ENCODE measurements at regions not wholly inside any gene's neighbourhood (a gene's known extent, or its start where the extent isn't known, plus 50 kb on each side); places are given as distances from the start of the nearest gene placed in this dataset.

GRCh38 chr13:88908961-88909441 lies 1237.8 kb downstream of the SLITRK5 start:
- DNase-seq: no peak

- peak; percentile 14 for DNase-seq
Observed at GRCh38 chr13:88919970-88920628, 1248.9 kb downstream of the SLITRK5 start.

- DNase-seq: no peak
Observed at GRCh38 chr13:88925954-88926353, 1254.8 kb downstream of the SLITRK5 start.

- DNase-seq: no peak
Observed at GRCh38 chr13:88926890-88927502, 1255.8 kb downstream of the SLITRK5 start.

- DNase-seq: no peak
Observed at GRCh38 chr13:88932950-88933349, 1261.8 kb downstream of the SLITRK5 start.

GRCh38 chr13:88937384-88937783 lies 1266.2 kb downstream of the SLITRK5 start:
- DNase-seq: no peak

- DNase-seq: no peak
Observed at GRCh38 chr13:88945793-88946192, 1274.6 kb downstream of the SLITRK5 start.

GRCh38 chr13:88948501-88948900 lies 1277.3 kb downstream of the SLITRK5 start:
- no peak for DNase-seq

GRCh38 chr13:88958821-88959220 lies 1287.7 kb downstream of the SLITRK5 start:
- DNase-seq: no peak

- no peak for DNase-seq
Observed at GRCh38 chr13:88976466-88976865, 1305.3 kb downstream of the SLITRK5 start.

GRCh38 chr13:88978607-88979006 lies 1307.4 kb downstream of the SLITRK5 start:
- no peak for DNase-seq

GRCh38 chr13:88979465-88980175 lies 1308.4 kb downstream of the SLITRK5 start:
- DNase-seq: peak; percentile 3

- no peak for DNase-seq
Observed at GRCh38 chr13:89003656-89004055, 1332.5 kb downstream of the SLITRK5 start.

GRCh38 chr13:89011615-89012014 lies 1340.4 kb downstream of the SLITRK5 start:
- no peak for DNase-seq

- DNase-seq: no peak
Observed at GRCh38 chr13:89027694-89028306, 1356.6 kb downstream of the SLITRK5 start.

- DNase-seq: no peak
Observed at GRCh38 chr13:89029062-89029461, 1357.9 kb downstream of the SLITRK5 start.

GRCh38 chr13:89034015-89034414 lies 1362.8 kb downstream of the SLITRK5 start:
- DNase-seq: no peak

- DNase-seq: no peak
Observed at GRCh38 chr13:89052699-89053098, 1381.5 kb downstream of the SLITRK5 start.

- DNase-seq: no peak
Observed at GRCh38 chr13:89053418-89053817, 1382.2 kb downstream of the SLITRK5 start.

- no peak for DNase-seq
Observed at GRCh38 chr13:89057274-89057673, 1386.1 kb downstream of the SLITRK5 start.

- DNase-seq: no peak
Observed at GRCh38 chr13:89057862-89058261, 1386.7 kb downstream of the SLITRK5 start.

GRCh38 chr13:89061821-89062220 lies 1390.7 kb downstream of the SLITRK5 start:
- DNase-seq: no peak

GRCh38 chr13:89066868-89067466 lies 1395.8 kb downstream of the SLITRK5 start:
- DNase-seq: peak; percentile 30

All from CD4-positive, alpha-beta T cell treated with Interleukin-10 for 1 hour (primary cell).